GM23338 (cell line): ENCODE measurements at regions not wholly inside any gene's neighbourhood (a gene's known extent, or its start where the extent isn't known, plus 50 kb on each side); places are given as distances from the start of the nearest gene placed in this dataset.

Source experiments
- ATAC-seq: fragments of 200-7000 bp; cut with Tn5 transposase; 3 replicates; pipeline ENCODE4 v1.9.1; 2020
- DNase-seq: peaks from one replicate; pipeline ENCODE4 v3.0.0-alpha.2; 2015; ENCODE audit warnings: low spot score
- H2AFZ ChIP-seq: fragments of 200-600 bp; sonication (generic); 2 replicates; pipeline ENCODE4 v1.8.0; 2016; ENCODE audit warnings: antibody characterized with exemption, mild to moderate bottlenecking, moderate library complexity
- H3F3A ChIP-seq: fragments of 200-600 bp; sonication (generic); replicated peaks from 2 replicates; pipeline ENCODE4 v1.8.0; 2017; ENCODE audit warnings: antibody characterized with exemption, mixed run types, low read depth
- H3K27ac ChIP-seq: fragments of 200-600 bp; sonication (generic); 2 replicates; pipeline ENCODE4 v1.6.1; 2016; ENCODE audit warnings: low read depth
- H3K27me3 ChIP-seq: fragments of 200-600 bp; sonication (generic); 2 replicates; pipeline ENCODE4 v1.8.0; 2016; ENCODE audit warnings: mild to moderate bottlenecking, mixed run types, moderate library complexity; ENCODE audit not compliant: insufficient read depth
- H3K36me3 ChIP-seq: fragments of 200-600 bp; sonication (generic); 2 replicates; pipeline ENCODE4 v1.8.0; 2016; ENCODE audit warnings: mild to moderate bottlenecking; ENCODE audit not compliant: insufficient read depth
- H3K4me1 ChIP-seq: fragments of 200-600 bp; sonication (generic); 2 replicates; pipeline ENCODE4 v1.8.0; 2016; ENCODE audit warnings: mild to moderate bottlenecking, moderate library complexity; ENCODE audit not compliant: insufficient read depth
- H3K4me2 ChIP-seq: fragments of 200-600 bp; sonication (generic); 2 replicates; pipeline ENCODE4 v1.7.1; 2017; ENCODE audit warnings: mixed run types
- H3K4me3 ChIP-seq: fragments of 200-600 bp; sonication (generic); 2 replicates; pipeline ENCODE4 v1.6.1; 2016; ENCODE audit warnings: mixed run types
- H3K79me2 ChIP-seq: fragments of 200-600 bp; sonication (generic); replicated peaks from 2 replicates; pipeline ENCODE4 v1.8.0; 2017; ENCODE audit warnings: mild to moderate bottlenecking; ENCODE audit not compliant: insufficient read depth
- H3K9me2 ChIP-seq: fragments of 200-600 bp; sonication (generic); 2 replicates; pipeline ENCODE4 v1.8.0; 2017; ENCODE audit not compliant: insufficient read depth
- H4K20me1 ChIP-seq: fragments of 200-600 bp; sonication (generic); replicated peaks from 2 replicates; pipeline ENCODE4 v1.8.0; 2017; ENCODE audit warnings: mild to moderate bottlenecking; ENCODE audit not compliant: insufficient read depth
- H3K27ac Mint-ChIP-seq: 2 replicates; pipeline ENCODE4 v1.8.0; 2020; ENCODE audit warnings: inconsistent platforms, mild to moderate bottlenecking, moderate library complexity, mixed read lengths
- H3K27me3 Mint-ChIP-seq: 3 replicates; pipeline ENCODE4 v1.8.0; 2022; ENCODE audit warnings: low read depth, mild to moderate bottlenecking, moderate library complexity, mixed read lengths, inconsistent platforms; ENCODE audit not compliant: insufficient read depth, poor library complexity
- H3K36me3 Mint-ChIP-seq: 3 replicates; pipeline ENCODE4 v1.8.0; 2021; ENCODE audit warnings: low read depth, mild to moderate bottlenecking, inconsistent platforms, moderate library complexity, mixed read lengths
- H3K4me1 Mint-ChIP-seq: 3 replicates; pipeline ENCODE4 v1.8.0; 2020; ENCODE audit warnings: mild to moderate bottlenecking, inconsistent platforms, mixed read lengths
- H3K4me3 Mint-ChIP-seq: 3 replicates; pipeline ENCODE4 v1.8.0; 2021; ENCODE audit warnings: moderate library complexity, mild to moderate bottlenecking, inconsistent platforms, mixed read lengths
- H3K9me3 Mint-ChIP-seq: 3 replicates; pipeline ENCODE4 v1.8.0; 2020; ENCODE audit warnings: moderate library complexity, mild to moderate bottlenecking, inconsistent platforms, mixed read lengths
- CREB1 ChIP-seq: fragments of 250-450 bp; sonication (Bioruptor Pico); IDR thresholded peaks from 2 replicates; pipeline ENCODE4 v1.5.0; 2020; ENCODE audit warnings: low read depth, mild to moderate bottlenecking, moderate library complexity
- ETS1 ChIP-seq: IDR thresholded peaks from 2 replicates; pipeline ENCODE4 v1.6.1; 2016; ENCODE audit warnings: antibody characterized with exemption
- EZH2phosphoT487 ChIP-seq: fragments of 200-600 bp; sonication (generic); IDR thresholded peaks from one replicate; pipeline ENCODE4 v1.8.1; 2018; ENCODE audit warnings: antibody characterized with exemption; ENCODE audit not compliant: unreplicated experiment
- POLR2AphosphoS5 ChIP-seq: IDR thresholded peaks from 2 replicates; pipeline ENCODE4 v1.6.1; 2016; ENCODE audit warnings: antibody characterized with exemption, low read depth
- ZNF114 ChIP-seq: fragments of 250-450 bp; sonication (Bioruptor Pico); IDR thresholded peaks from 2 replicates; pipeline ENCODE4 v1.5.0; 2020; ENCODE audit warnings: mild to moderate bottlenecking, moderate library complexity
- ZNF331 ChIP-seq: fragments of 250-450 bp; sonication (Bioruptor Pico); IDR thresholded peaks from 2 replicates; pipeline ENCODE4 v1.5.0; 2020; ENCODE audit warnings: low read depth, mild to moderate bottlenecking, moderate library complexity
- ZNF462 ChIP-seq: fragments of 250-450 bp; sonication (Bioruptor Pico); IDR thresholded peaks from 2 replicates; pipeline ENCODE4 v1.5.0; 2020; ENCODE audit warnings: mild to moderate bottlenecking, moderate library complexity

- TF ChIP-seq POLR2AphosphoS5 = no peak
- TF ChIP-seq ZNF114 (CRISPR knock-in tag) = no peak
- no peak for TF ChIP-seq ZNF331 (CRISPR knock-in tag)
- TF ChIP-seq EZH2phosphoT487 = no peak
- TF ChIP-seq ZNF462 (CRISPR knock-in tag) = no peak
Measured at GRCh38 chr5:56686337-56687195, 128.8 kb upstream of the MAP3K1 start (continued).

- Histone ChIP-seq H3K4me2 (no peak overlapping the region), H4K20me1 (no peaks in the 10 kb centered on the region), H3K9me2 (no peaks in the 10 kb centered on the region), H3K79me2 (no peaks in the 10 kb centered on the region), H3K27me3 (no peaks in the 10 kb centered on the region), H3F3A (no peaks in the 10 kb centered on the region), H3K36me3 (no peaks in the 10 kb centered on the region), H2AFZ (no peak overlapping the region), H3K27ac (no peak overlapping the region), H3K4me3 (no peak overlapping the region), H3K4me1 (peaks cover 7% of the 10 kb centered on the region)
- no peak overlapping the region for H3K4me3 Mint-ChIP-seq
- no peaks in the 10 kb centered on the region for H3K27me3 Mint-ChIP-seq
- DNase-seq (no peak), ATAC-seq (no peak)
- no peak overlapping the region for H3K27ac Mint-ChIP-seq
- H3K9me3 Mint-ChIP-seq = no peaks in the 10 kb centered on the region
- H3K36me3 Mint-ChIP-seq = no peaks in the 10 kb centered on the region
- H3K4me1 Mint-ChIP-seq = peaks cover 17% of the 10 kb centered on the region; the same call in 2 of the 3 replicates
- TF ChIP-seq EZH2phosphoT487 = no peak
- TF ChIP-seq ETS1 = no peak
- TF ChIP-seq ZNF114 (CRISPR knock-in tag) = no peak
- no peak for TF ChIP-seq CREB1 (CRISPR knock-in tag)
- no peak for TF ChIP-seq POLR2AphosphoS5
- TF ChIP-seq ZNF331 (CRISPR knock-in tag) = no peak
Measured at GRCh38 chr5:56685503-56686217, 129.7 kb upstream of the MAP3K1 start.
